SK-N-SH treated with all-trans-retinoic acid at 6 μM for 48 hours (cell line): ENCODE measurements at regions not wholly inside any gene's neighbourhood (a gene's known extent, or its start where the extent isn't known, plus 50 kb on each side); places are given as distances from the start of the nearest gene placed in this dataset.

ENCODE experiments used
- BACH2 ChIP-seq: fragments of 250-450 bp; sonication (Bioruptor Pico); IDR thresholded peaks from 2 replicates; pipeline ENCODE4 v1.9.0; 2021; ENCODE audit warnings: mild to moderate bottlenecking, borderline replicate concordance
- CSDC2 ChIP-seq: fragments of 250-450 bp; sonication (Bioruptor Pico); IDR thresholded peaks from 2 replicates; pipeline ENCODE4 v1.5.0; 2020; ENCODE audit warnings: mild to moderate bottlenecking, moderate library complexity
- GLIS3 ChIP-seq: fragments of 250-450 bp; sonication (Bioruptor Pico); IDR thresholded peaks from 2 replicates; pipeline ENCODE4 v1.5.0; 2020; ENCODE audit warnings: mild to moderate bottlenecking, moderate library complexity
- ZNF8 ChIP-seq: fragments of 450-650 bp; formaldehyde crosslinking; IDR thresholded peaks from 2 replicates; pipeline ENCODE4 v1.5.0; 2020; ENCODE audit warnings: mild to moderate bottlenecking, moderate library complexity
- TF ChIP-seq, protein P1 (sequence below): fragments of 250-450 bp; sonication (Bioruptor Pico); IDR thresholded peaks from 2 replicates; pipeline ENCODE4 v1.5.1; 2020; ENCODE audit warnings: low read depth, mild to moderate bottlenecking, moderate library complexity

DNA sequence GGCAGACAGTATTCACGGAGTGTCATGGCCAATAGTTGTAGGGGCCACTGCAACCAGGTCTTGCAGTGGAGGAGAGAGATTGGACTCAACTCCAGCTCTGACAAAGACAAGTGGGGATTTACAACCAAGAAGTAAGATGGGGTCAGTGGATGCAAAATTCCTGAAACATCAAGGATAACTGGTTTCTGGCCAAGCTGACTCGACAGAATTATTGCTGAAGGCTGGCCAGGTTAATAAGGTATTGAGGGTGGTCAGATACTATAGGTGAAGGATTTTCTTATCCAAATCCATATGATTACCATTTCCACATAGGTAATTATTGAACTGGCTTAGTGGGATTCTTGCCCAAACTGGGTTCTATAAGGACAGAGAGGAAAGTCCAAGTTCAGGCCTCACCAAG, 64.9 kb upstream of the FOXG1 start:
- no peak for TF ChIP-seq CSDC2
- TF ChIP-seq, protein P1, sequence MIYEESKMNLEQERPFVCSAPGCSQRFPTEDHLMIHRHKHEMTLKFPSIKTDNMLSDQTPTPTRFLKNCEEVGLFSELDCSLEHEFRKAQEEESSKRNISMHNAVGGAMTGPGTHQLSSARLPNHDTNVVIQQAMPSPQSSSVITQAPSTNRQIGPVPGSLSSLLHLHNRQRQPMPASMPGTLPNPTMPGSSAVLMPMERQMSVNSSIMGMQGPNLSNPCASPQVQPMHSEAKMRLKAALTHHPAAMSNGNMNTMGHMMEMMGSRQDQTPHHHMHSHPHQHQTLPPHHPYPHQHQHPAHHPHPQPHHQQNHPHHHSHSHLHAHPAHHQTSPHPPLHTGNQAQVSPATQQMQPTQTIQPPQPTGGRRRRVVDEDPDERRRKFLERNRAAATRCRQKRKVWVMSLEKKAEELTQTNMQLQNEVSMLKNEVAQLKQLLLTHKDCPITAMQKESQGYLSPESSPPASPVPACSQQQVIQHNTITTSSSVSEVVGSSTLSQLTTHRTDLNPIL (CRISPR knock-in tag), result no peak
- TF ChIP-seq GLIS3, result no peak
- no peak for TF ChIP-seq BACH2 (CRISPR knock-in tag)
- TF ChIP-seq ZNF8 (CRISPR knock-in tag), result no peak
